B cell (primary cell): ENCODE measurements at regions not wholly inside any gene's neighbourhood (a gene's known extent, or its start where the extent isn't known, plus 50 kb on each side); places are given as distances from the start of the nearest gene placed in this dataset.

Experiments used
- ATAC-seq: fragments of 200-7000 bp; cut with Tn5 transposase; one replicate; pipeline ENCODE4 v1.10.0; 2021; ENCODE audit warnings: low read depth, mild to moderate bottlenecking, moderate number of reproducible peaks, moderate library complexity
- CTCF ChIA-PET: fragments of 350-600 bp; sonication (Branson Sonifier 250); formaldehyde crosslinking; loops from one replicate; lab custom pipeline; 2021; ENCODE audit warnings: antibody characterized with exemption, inconsistent platforms; lab: Charles Lee
- POLR2A ChIA-PET: fragments of 350-600 bp; sonication (Branson Sonifier 250); formaldehyde crosslinking; loops from one replicate; lab custom pipeline; 2021; ENCODE audit warnings: antibody characterized with exemption; lab: Charles Lee
- DNase-seq: peaks from one replicate; pipeline ENCODE4 v3.0.0; 2013
- H2AFZ ChIP-seq: 2 replicates; pipeline ENCODE4 v1.6.1; 2012; ENCODE audit warnings: mild to moderate bottlenecking, low read depth, low read length; ENCODE audit not compliant: insufficient read depth, poor library complexity, severe bottlenecking
- H3K27ac ChIP-seq, 2 donors: 1 replicate in 1 of 2; 2 replicates in 1 of 2; pipeline ENCODE4 v1.5.1; 2012 to 2013; ENCODE audit warnings: low read length in 2 of 2, mild to moderate bottlenecking in 2 of 2, moderate library complexity in 1 of 2
- H3K27me3 ChIP-seq, 4 experiments: fragments of 200-600 bp in 1 of 4; sonication (generic) in 1 of 4; replicated peaks in 1 of 4; 1 replicate in 2 of 4; 2 replicates in 2 of 4; pipeline versions ENCODE4 v1.6.1 to v1.7.0; 2013 to 2016; ENCODE audit warnings: low read length in 3 of 4, mild to moderate bottlenecking in 2 of 4, mixed read lengths in 1 of 4, moderate library complexity in 1 of 4; ENCODE audit not compliant: insufficient read depth in 4 of 4, control insufficient read depth in 3 of 4; ENCODE audit errors: control extremely low read depth in 1 of 4
- H3K36me3 ChIP-seq, 2 experiments: replicated peaks in 1 of 2; 1 replicate in 1 of 2; 2 replicates in 1 of 2; pipeline versions ENCODE4 v1.6.1 to v1.7.1; 2013; ENCODE audit warnings: low read length in 1 of 2; ENCODE audit not compliant: insufficient read depth in 2 of 2, control insufficient read depth in 1 of 2; ENCODE audit errors: control extremely low read depth in 1 of 2, extremely low read depth in 1 of 2
- H3K4me1 ChIP-seq, 2 donors: fragments of 200-600 bp in 1 of 2; sonication (generic) in 1 of 2; 1 replicate in 1 of 2; 2 replicates in 1 of 2; pipeline versions ENCODE4 v1.5.1 to v1.6.1; 2013 to 2017; ENCODE audit warnings: low read length in 2 of 2; ENCODE audit not compliant: control insufficient read depth in 2 of 2, insufficient read depth in 2 of 2
- H3K4me2 ChIP-seq: replicated peaks from 2 replicates; pipeline ENCODE3; 2012; ENCODE audit warnings: mild to moderate bottlenecking, low read depth, low read length; ENCODE audit not compliant: poor library complexity, severe bottlenecking
- H3K4me3 ChIP-seq, 5 experiments: fragments of 200-600 bp in 1 of 5; sonication (generic) in 1 of 5; 1 replicate in 3 of 5; 2 replicates in 2 of 5; pipeline versions ENCODE4 v1.5.1 to v1.7.0; 2011 to 2016; ENCODE audit warnings: low read length in 4 of 5, mild to moderate bottlenecking in 4 of 5, low read depth in 2 of 5, control low read depth in 1 of 5, moderate library complexity in 1 of 5; ENCODE audit not compliant: insufficient read depth in 1 of 5; ENCODE audit errors: control extremely low read depth in 1 of 5, extremely low read depth in 1 of 5
- H3K79me2 ChIP-seq: fragments of 200-600 bp; sonication (generic); one replicate; pipeline ENCODE4 v1.6.0; 2016; ENCODE audit warnings: low read length; ENCODE audit not compliant: control insufficient read depth, insufficient read depth
- H3K9ac ChIP-seq: fragments of 200-600 bp; sonication (generic); 2 replicates; pipeline ENCODE4 v1.6.1; 2017; ENCODE audit warnings: mild to moderate bottlenecking, low read length, moderate library complexity
- H3K9me3 ChIP-seq, 3 donors: one replicate each; pipeline versions ENCODE4 v1.6.1 to v1.7.1; 2013; ENCODE audit warnings: low read length in 2 of 3; ENCODE audit not compliant: control insufficient read depth in 2 of 3, insufficient read depth in 1 of 3; ENCODE audit errors: control extremely low read depth in 1 of 3
- H4K20me1 ChIP-seq: 2 replicates; pipeline ENCODE4 v1.6.0; 2012; ENCODE audit warnings: mild to moderate bottlenecking, low read length; ENCODE audit not compliant: insufficient read depth, control insufficient read depth, poor library complexity, severe bottlenecking
- H3K27ac Mint-ChIP-seq: one replicate; pipeline ENCODE4 v1.8.0; 2021; ENCODE audit warnings: mixed read lengths
- H3K27me3 Mint-ChIP-seq: one replicate; pipeline ENCODE4 v1.8.0; 2021; ENCODE audit warnings: mixed read lengths
- H3K4me1 Mint-ChIP-seq: one replicate; pipeline ENCODE4 v1.8.0; 2021; ENCODE audit warnings: mixed read lengths
- H3K4me3 Mint-ChIP-seq: one replicate; pipeline ENCODE4 v1.8.0; 2021; ENCODE audit warnings: mixed read lengths
- H3K9me3 Mint-ChIP-seq: one replicate; pipeline ENCODE4 v1.8.0; 2022; ENCODE audit warnings: mixed read lengths; ENCODE audit not compliant: insufficient read depth
- EZH2 ChIP-seq: IDR thresholded peaks from 2 replicates; pipeline ENCODE4 v1.6.1; 2012; ENCODE audit warnings: borderline replicate concordance, low read depth, mild to moderate bottlenecking, moderate library complexity, low read length; ENCODE audit not compliant: insufficient read depth, poor library complexity, severe bottlenecking
- WGBS: methylation state at CpG from one replicate; pipeline ENCODE4 v1.1.5; 2013; ENCODE audit warnings: missing lambda C conversion rate; ENCODE audit not compliant: insufficient coverage; 5-methylcytosine and 5-hydroxymethylcytosine counted together
- intact Hi-C: fragments of 100-400 bp; cut with micrococcal nuclease; formaldehyde crosslinking; loops from one replicate; pipeline ENCODE4 v1.10.0; 2022
- TF ChIP-seq, protein P1 (sequence below): fragments of 200-600 bp; IDR thresholded peaks from one replicate; pipeline ENCODE4 v1.8.0; 2022; ENCODE audit warnings: antibody characterized with exemption, mild to moderate bottlenecking

DNA sequence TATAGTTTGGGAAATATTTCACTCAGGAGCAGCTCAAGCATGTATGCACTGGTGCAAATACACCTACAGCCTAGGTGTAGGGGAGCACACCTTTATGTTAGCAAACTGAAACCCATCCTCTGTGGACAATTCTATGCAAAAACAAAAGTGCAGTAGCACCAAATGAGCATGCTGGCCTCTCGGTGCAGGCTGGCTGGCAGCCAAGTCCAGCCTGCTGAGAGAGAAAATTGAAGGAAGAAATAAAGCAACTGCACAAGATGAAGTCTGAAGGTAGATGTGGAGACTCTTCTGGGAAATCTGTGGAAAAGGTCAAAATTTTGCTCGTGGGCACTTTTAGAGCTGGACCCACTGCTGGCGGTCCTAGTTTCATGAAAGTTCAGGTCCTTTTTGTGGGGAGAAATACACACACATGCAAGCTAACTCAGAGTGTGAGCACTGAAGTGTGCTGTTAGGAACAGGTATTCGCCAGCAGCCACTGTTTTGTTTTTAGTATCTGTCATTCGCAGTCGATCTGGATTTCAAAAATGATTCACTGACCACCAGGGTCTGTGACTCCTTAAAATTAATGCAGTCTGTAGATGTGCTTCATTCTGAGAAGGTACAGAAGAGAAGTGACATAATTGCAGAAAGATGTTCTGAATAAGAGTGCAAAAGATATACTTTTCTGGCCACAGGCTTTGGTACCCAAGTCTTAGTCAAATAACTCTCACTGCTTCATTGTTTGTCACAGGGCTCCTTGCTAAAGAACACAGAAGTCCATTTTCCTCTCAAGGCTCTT, 281.7 kb downstream of the PARP8 start:
- Mint-ChIP-seq H3K9me3 (peaks cover 2% of the 10 kb centered on the region), H3K27me3 (peaks cover 10% of the 10 kb centered on the region), H3K27ac (no peak overlapping the region), H3K4me1 (no peaks in the 10 kb centered on the region), H3K4me3 (no peak overlapping the region)
- WGBS = 75% methylated on average over 6 of the region's 6 CpGs
- intact Hi-C loops = no loop called here
- Histone ChIP-seq H3K27ac (no peak overlapping the region), H3K4me3 (no peak overlapping the region), H3K27me3 (no peaks in the 10 kb centered on the region), H3K9me3 (peaks cover 0 to 5% (median 0%) of the 10 kb centered on the region in 3 donors), H3K9ac (no peak overlapping the region), H3K79me2 (no peaks in the 10 kb centered on the region), H3K4me1 (no peaks in the 10 kb centered on the region), H3K36me3 (no peaks in the 10 kb centered on the region), H2AFZ (no peak overlapping the region), H4K20me1 (no peaks in the 10 kb centered on the region), H3K4me2 (no peak overlapping the region)
- DNase-seq (no peak), ATAC-seq (no peak)
- TF ChIP-seq EZH2 = no peak
- TF ChIP-seq, protein P1, sequence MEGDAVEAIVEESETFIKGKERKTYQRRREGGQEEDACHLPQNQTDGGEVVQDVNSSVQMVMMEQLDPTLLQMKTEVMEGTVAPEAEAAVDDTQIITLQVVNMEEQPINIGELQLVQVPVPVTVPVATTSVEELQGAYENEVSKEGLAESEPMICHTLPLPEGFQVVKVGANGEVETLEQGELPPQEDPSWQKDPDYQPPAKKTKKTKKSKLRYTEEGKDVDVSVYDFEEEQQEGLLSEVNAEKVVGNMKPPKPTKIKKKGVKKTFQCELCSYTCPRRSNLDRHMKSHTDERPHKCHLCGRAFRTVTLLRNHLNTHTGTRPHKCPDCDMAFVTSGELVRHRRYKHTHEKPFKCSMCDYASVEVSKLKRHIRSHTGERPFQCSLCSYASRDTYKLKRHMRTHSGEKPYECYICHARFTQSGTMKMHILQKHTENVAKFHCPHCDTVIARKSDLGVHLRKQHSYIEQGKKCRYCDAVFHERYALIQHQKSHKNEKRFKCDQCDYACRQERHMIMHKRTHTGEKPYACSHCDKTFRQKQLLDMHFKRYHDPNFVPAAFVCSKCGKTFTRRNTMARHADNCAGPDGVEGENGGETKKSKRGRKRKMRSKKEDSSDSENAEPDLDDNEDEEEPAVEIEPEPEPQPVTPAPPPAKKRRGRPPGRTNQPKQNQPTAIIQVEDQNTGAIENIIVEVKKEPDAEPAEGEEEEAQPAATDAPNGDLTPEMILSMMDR = no peak
- ChIA-PET POLR2A (no interaction called here), CTCF (no interaction called here)

DNA sequence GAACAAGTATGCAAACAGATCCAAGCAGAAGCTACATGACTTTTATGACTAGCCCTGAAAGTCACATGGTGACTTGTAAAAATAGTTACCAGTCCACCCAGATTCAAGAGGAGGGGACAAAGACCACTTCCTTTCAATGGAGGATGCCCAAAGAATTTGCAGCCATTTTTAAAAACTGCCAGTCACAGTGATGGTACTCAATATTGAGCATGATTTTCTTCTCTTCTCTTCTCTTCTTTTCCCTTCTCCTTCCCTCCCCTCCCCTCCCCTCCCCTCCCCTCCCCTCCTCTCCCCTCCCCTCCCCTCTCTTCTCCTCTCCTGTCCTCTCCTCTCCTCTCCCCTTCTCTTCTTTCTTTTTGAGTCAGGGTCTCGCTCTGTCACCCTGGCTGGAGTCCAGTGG, 286.9 kb downstream of the PARP8 start:
- no peak overlapping the region for H3K4me2 ChIP-seq
- no peaks in the 10 kb centered on the region for H4K20me1 ChIP-seq
- no peak overlapping the region for H3K4me3 ChIP-seq
- no peak overlapping the region for H2AFZ ChIP-seq
- H3K4me3 Mint-ChIP-seq = no peak overlapping the region
- ChIA-PET CTCF (no interaction called here), POLR2A (no interaction called here)
- H3K4me1 ChIP-seq = no peaks in the 10 kb centered on the region
- no peak for TF ChIP-seq EZH2
- TF ChIP-seq, protein P1 = no peak
- ATAC-seq (no peak), DNase-seq (no peak)
- intact Hi-C loops = no loop called here
- 100% methylated on average over 1 of the region's 1 CpG for WGBS
- H3K9ac ChIP-seq = no peak overlapping the region
- H3K27ac ChIP-seq = no peak overlapping the region
- peaks cover 0 to 6% (median 0%) of the 10 kb centered on the region in 4 experiments for H3K27me3 ChIP-seq
- no peaks in the 10 kb centered on the region for H3K36me3 ChIP-seq
- peaks cover 36% of the 10 kb centered on the region for H3K27me3 Mint-ChIP-seq
- no peaks in the 10 kb centered on the region for H3K9me3 ChIP-seq
- H3K9me3 Mint-ChIP-seq = no peaks in the 10 kb centered on the region
- no peak overlapping the region for H3K27ac Mint-ChIP-seq
- H3K79me2 ChIP-seq = no peaks in the 10 kb centered on the region
- no peaks in the 10 kb centered on the region for H3K4me1 Mint-ChIP-seq
